NCI-H226 (cell line): ENCODE measurements at regions not wholly inside any gene's neighbourhood (a gene's known extent, or its start where the extent isn't known, plus 50 kb on each side); places are given as distances from the start of the nearest gene placed in this dataset.

Source experiments
- DNase-seq: peaks from one replicate; pipeline ENCODE4 v3.0.0-alpha.2; 2015

- no peak for DNase-seq
Observed at GRCh38 chr2:22282220-22282619, 1102.8 kb upstream of the KLHL29 start.

GRCh38 chr2:22282916-22283315, 1102.1 kb upstream of the KLHL29 start:
- no peak for DNase-seq

GRCh38 chr2:22283436-22283835, 1101.5 kb upstream of the KLHL29 start:
- no peak for DNase-seq

GRCh38 chr2:22290302-22290701, 1094.7 kb upstream of the KLHL29 start:
- DNase-seq, result no peak

- DNase-seq, result no peak
Observed at GRCh38 chr2:22290909-22291473, 1094.0 kb upstream of the KLHL29 start.

- no peak for DNase-seq
Observed at GRCh38 chr2:22301228-22301627, 1083.8 kb upstream of the KLHL29 start.

- DNase-seq, result no peak
Observed at GRCh38 chr2:22326250-22326649, 1058.7 kb upstream of the KLHL29 start.

- DNase-seq, result no peak
Observed at GRCh38 chr2:22329211-22330154, 1055.5 kb upstream of the KLHL29 start.

GRCh38 chr2:22336414-22336813, 1048.6 kb upstream of the KLHL29 start:
- no peak for DNase-seq

GRCh38 chr2:22340716-22341115, 1044.3 kb upstream of the KLHL29 start:
- DNase-seq, result no peak

- DNase-seq, result no peak
Observed at GRCh38 chr2:22347306-22347705, 1037.7 kb upstream of the KLHL29 start.

GRCh38 chr2:22350621-22351020, 1034.4 kb upstream of the KLHL29 start:
- DNase-seq, result no peak

- DNase-seq, result no peak
Observed at GRCh38 chr2:22355816-22356433, 1029.1 kb upstream of the KLHL29 start.

GRCh38 chr2:22359071-22359672, 1025.8 kb upstream of the KLHL29 start:
- no peak for DNase-seq

- DNase-seq, result no peak
Observed at GRCh38 chr2:22360735-22361374, 1024.1 kb upstream of the KLHL29 start.

GRCh38 chr2:22361571-22361970, 1023.4 kb upstream of the KLHL29 start:
- no peak for DNase-seq

GRCh38 chr2:22375096-22375495, 1009.9 kb upstream of the KLHL29 start:
- no peak for DNase-seq

GRCh38 chr2:22377268-22377667, 1007.7 kb upstream of the KLHL29 start:
- no peak for DNase-seq

- DNase-seq, result no peak
Observed at GRCh38 chr2:22382479-22383169, 1002.4 kb upstream of the KLHL29 start.

- no peak for DNase-seq
Observed at GRCh38 chr2:22397847-22398246, 987.1 kb upstream of the KLHL29 start.

GRCh38 chr2:22403748-22404147, 981.2 kb upstream of the KLHL29 start:
- DNase-seq, result no peak

- DNase-seq, result no peak
Observed at GRCh38 chr2:22406625-22407024, 978.4 kb upstream of the KLHL29 start.
